Gastrocnemius medialis (tissue), 4 donors: ENCODE measurements at regions not wholly inside any gene's neighbourhood (a gene's known extent, or its start where the extent isn't known, plus 50 kb on each side); places are given as distances from the start of the nearest gene placed in this dataset.
"Not testable (repeated sequence)": the region's sequence is repeated elsewhere in the genome, so short reads cannot be mapped to it uniquely, and the experiment has no call there.

Experiments used
- ATAC-seq, 2 donors: fragments of 150-250 bp; one replicate each; pipeline ENCODE4 v1.9.1; 2016
- DNase-seq, 2 donors: peaks; one replicate each; pipeline ENCODE4 v3.0.0-alpha.2; 2019
- H3K27ac ChIP-seq, 4 donors: fragments of 200-600 bp; sonication (generic); 1 replicate in 1 of 4; 2 replicates in 3 of 4; pipeline ENCODE4 v1.5.1; 2016 to 2018; ENCODE audit warnings: mild to moderate bottlenecking in 2 of 4, moderate library complexity in 1 of 4
- H3K27me3 ChIP-seq, 3 donors: fragments of 200-600 bp; sonication (generic) in 2 of 3; 1 replicate in 1 of 3; 2 replicates in 2 of 3; pipeline versions ENCODE4 v1.5.1 to v1.6.0; 2016 to 2019; ENCODE audit warnings: mild to moderate bottlenecking in 1 of 3, moderate library complexity in 1 of 3
- H3K36me3 ChIP-seq, 2 donors: fragments of 200-600 bp; sonication (generic) in 1 of 2; one replicate each; pipeline ENCODE4 v1.5.1; 2017 to 2018
- H3K4me1 ChIP-seq, 2 donors: fragments of 200-600 bp; sonication (generic) in 1 of 2; one replicate each; pipeline ENCODE4 v1.5.1; 2016 to 2017; ENCODE audit warnings: mild to moderate bottlenecking in 2 of 2
- H3K4me3 ChIP-seq, 4 donors: fragments of 200-600 bp; sonication (generic) in 3 of 4; 1 replicate in 1 of 4; 2 replicates in 3 of 4; pipeline ENCODE4 v1.5.1; 2016 to 2019; ENCODE audit warnings: mild to moderate bottlenecking in 2 of 4
- H3K9me3 ChIP-seq, 3 donors: fragments of 200-600 bp; sonication (generic) in 2 of 3; 1 replicate in 1 of 3; 2 replicates in 2 of 3; pipeline ENCODE4 v1.5.1; 2016 to 2019
- POLR2A ChIP-seq, 2 donors: fragments of 450-650 bp; IDR thresholded peaks; one replicate each; pipeline ENCODE4 v1.6.1; 2017; ENCODE audit warnings: antibody characterized with exemption in 2 of 2, mild to moderate bottlenecking in 2 of 2, moderate library complexity in 2 of 2
- in situ Hi-C, 4 donors: fragments of 200-750 bp; cut with MboI; loops; one replicate each; pipeline versions ENCODE4 v1.15.0 to v1.8.0; 2017; ENCODE audit warnings: low sequenced_read_pairs in 4 of 4
- intact Hi-C: fragments of 100-400 bp; cut with DNase I; formaldehyde crosslinking; loops from one replicate; pipeline ENCODE4 v1.15.1; 2023; ENCODE audit warnings: low total_unique reads
- TF ChIP-seq, protein P1 (sequence below), 5 experiments: fragments of 450-650 bp in 3 of 5; fragments of 200-600 bp in 2 of 5; sonication (generic) in 2 of 5; IDR thresholded peaks in 4 of 5; conservative IDR thresholded peaks in 1 of 5; 1 replicate in 4 of 5; 2 replicates in 1 of 5; pipeline ENCODE4 v1.5.1; 2016 to 2019; ENCODE audit warnings: antibody characterized with exemption in 5 of 5, mild to moderate bottlenecking in 3 of 5, moderate library complexity in 3 of 5

DNA sequence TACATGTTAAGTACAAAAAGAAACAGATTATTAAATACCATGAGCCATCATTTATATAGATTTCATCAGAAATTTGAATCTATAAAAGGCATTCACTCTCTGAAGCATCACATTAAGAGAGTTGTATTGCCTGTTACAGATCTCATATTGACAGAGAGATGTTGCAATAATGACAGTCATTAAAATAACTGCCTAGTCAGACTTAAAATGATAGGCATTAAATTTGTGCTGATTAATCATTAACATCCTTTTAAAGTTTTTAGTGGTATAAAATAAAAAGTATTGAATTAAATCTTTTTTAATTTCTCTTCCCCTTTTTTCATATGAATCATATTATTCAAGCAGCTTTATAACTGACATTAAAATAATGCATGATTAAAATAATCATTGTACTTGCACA, 404.9 kb upstream of the FAM174A start:
- ATAC-seq: no peak
- in situ Hi-C loops (no loop called here), intact Hi-C loops (no loop called here)
- H3K27ac ChIP-seq: no peak overlapping the region
- no peaks in the 10 kb centered on the region for H3K36me3 ChIP-seq
- no peaks in the 10 kb centered on the region for H3K27me3 ChIP-seq
- no peak for DNase-seq
- H3K4me3 ChIP-seq: no peak overlapping the region
- TF ChIP-seq, protein P1, sequence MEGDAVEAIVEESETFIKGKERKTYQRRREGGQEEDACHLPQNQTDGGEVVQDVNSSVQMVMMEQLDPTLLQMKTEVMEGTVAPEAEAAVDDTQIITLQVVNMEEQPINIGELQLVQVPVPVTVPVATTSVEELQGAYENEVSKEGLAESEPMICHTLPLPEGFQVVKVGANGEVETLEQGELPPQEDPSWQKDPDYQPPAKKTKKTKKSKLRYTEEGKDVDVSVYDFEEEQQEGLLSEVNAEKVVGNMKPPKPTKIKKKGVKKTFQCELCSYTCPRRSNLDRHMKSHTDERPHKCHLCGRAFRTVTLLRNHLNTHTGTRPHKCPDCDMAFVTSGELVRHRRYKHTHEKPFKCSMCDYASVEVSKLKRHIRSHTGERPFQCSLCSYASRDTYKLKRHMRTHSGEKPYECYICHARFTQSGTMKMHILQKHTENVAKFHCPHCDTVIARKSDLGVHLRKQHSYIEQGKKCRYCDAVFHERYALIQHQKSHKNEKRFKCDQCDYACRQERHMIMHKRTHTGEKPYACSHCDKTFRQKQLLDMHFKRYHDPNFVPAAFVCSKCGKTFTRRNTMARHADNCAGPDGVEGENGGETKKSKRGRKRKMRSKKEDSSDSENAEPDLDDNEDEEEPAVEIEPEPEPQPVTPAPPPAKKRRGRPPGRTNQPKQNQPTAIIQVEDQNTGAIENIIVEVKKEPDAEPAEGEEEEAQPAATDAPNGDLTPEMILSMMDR (IDR thresholded peaks at IDR 0.05 in 4 of 5, conservative IDR thresholded peaks at IDR 0.05 in 1 of 5): no peak
- TF ChIP-seq POLR2A (IDR thresholded peaks at IDR 0.05): no peak
- H3K9me3 ChIP-seq: no peaks in the 10 kb centered on the region
- H3K4me1 ChIP-seq: no peaks in the 10 kb centered on the region

DNA sequence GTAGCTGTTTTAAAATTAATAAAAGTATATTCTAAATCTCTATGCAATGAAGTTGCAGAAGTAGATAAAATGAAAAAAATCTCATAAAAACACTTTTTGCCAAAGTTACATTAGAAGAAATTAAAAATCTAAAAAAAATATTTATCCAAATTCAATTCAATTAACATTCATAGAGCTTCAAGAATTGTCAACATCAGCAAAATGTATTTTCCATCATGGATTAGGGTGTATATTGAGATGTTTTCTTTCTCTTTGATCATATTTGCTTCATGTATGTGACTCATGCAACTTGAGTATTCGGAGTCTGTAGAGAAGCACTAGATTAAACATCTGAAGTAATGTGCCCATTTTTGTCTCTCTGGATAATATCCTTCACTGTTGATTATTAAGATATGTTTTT, 415.3 kb upstream of the FAM174A start:
- DNase-seq (no peak), ATAC-seq (no peak)
- Histone ChIP-seq H3K9me3 (no peaks in the 10 kb centered on the region), H3K27me3 (no peaks in the 10 kb centered on the region), H3K27ac (no peak overlapping the region), H3K36me3 (no peaks in the 10 kb centered on the region), H3K4me1 (no peaks in the 10 kb centered on the region), H3K4me3 (no peak overlapping the region)
- TF ChIP-seq, protein P1 (IDR thresholded peaks at IDR 0.05 in 4 of 5, conservative IDR thresholded peaks at IDR 0.05 in 1 of 5): no peak
- no peak for TF ChIP-seq POLR2A (IDR thresholded peaks at IDR 0.05)
- intact Hi-C loops: no loop called here
- in situ Hi-C loops: no loop called here

DNA sequence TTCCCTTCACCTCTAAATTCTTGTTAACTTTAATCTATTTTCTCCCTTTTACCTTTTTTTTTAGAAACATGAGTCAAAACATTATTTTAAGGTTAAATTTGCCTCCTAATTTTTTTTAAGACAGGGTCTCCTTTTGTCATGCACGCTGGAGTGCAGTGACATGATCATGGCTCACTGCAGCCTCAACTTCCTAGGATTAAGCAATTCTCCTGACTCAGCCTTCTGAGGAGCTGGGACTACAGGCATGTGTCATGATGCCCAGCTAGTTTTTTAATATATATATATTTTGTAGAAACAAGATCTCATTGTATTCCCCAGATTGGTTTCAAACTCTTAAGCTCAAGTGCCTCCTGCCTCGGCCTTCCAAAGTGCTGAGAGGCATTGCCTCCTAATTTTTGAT, 424.7 kb upstream of the FAM174A start:
- H3K36me3 ChIP-seq: no peaks in the 10 kb centered on the region
- H3K27me3 ChIP-seq: no peaks in the 10 kb centered on the region
- no peaks in the 10 kb centered on the region for H3K9me3 ChIP-seq
- no peak for ATAC-seq
- H3K4me3 ChIP-seq: no peak overlapping the region
- in situ Hi-C loops (no loop called here), intact Hi-C loops (no loop called here)
- TF ChIP-seq POLR2A (IDR thresholded peaks at IDR 0.05): no peak
- TF ChIP-seq, protein P1 (IDR thresholded peaks at IDR 0.05 in 4 of 5, conservative IDR thresholded peaks at IDR 0.05 in 1 of 5): no peak
- H3K4me1 ChIP-seq: no peaks in the 10 kb centered on the region
- no peak overlapping the region for H3K27ac ChIP-seq
- no peak for DNase-seq

DNA sequence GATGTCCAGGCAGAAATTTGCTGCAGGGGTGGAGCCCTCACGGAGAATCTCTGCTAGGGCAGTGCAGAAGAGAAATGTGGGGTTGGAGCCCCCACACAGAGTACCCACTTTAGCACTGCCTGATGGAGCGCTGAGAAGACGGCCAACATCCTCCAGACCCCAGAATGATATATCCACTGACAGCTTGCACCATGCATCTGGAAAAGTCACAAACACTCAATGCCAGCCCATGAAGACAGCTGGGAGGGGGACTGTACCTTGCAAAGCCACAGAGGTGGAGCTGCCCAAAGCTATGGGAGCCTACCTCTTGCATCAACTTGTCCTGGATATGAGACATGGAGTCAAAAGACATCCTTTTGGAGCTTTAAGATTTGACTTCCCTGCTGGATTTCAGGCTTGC, 426.3 kb upstream of the FAM174A start:
- TF ChIP-seq POLR2A (IDR thresholded peaks at IDR 0.05): no peak
- TF ChIP-seq, protein P1 (IDR thresholded peaks at IDR 0.05 in 4 of 5, conservative IDR thresholded peaks at IDR 0.05 in 1 of 5): no peak
- no peaks in the 10 kb centered on the region for H3K27me3 ChIP-seq
- in situ Hi-C loops (no loop called here), intact Hi-C loops (no loop called here)
- no peak overlapping the region for H3K4me3 ChIP-seq
- no peaks in the 10 kb centered on the region for H3K9me3 ChIP-seq
- no peak for DNase-seq
- no peak for ATAC-seq
- no peak overlapping the region for H3K27ac ChIP-seq
- H3K36me3 ChIP-seq: no peaks in the 10 kb centered on the region
- H3K4me1 ChIP-seq: no peaks in the 10 kb centered on the region

DNA sequence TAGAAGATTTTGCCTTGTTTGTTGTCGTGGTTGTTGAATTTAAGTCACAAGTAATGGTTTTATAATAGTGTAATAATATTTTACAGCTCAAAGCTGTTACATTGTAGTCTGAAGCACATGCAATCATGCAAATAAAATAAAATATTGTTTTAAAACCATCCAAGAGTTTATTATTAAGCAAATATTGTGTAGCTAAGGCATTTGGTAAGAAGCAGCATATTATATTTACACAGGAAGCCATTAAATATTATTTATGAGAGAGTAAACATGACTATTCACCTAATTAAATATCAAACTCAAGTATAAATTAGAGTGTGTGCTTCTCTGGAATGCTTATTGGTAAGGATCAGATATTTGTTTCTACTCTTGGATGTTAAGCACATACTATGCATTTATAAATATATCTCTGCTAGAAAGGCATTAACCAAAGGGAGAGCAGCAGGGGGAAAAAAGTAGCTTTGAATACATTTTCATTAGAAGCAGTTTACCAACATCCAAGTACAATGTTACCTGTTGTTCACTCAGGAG, 431.5 kb upstream of the FAM174A start:
- H3K36me3 ChIP-seq, DNase-seq, ATAC-seq, H3K9me3 ChIP-seq, H3K27ac ChIP-seq, intact Hi-C loops, in situ Hi-C loops, H3K4me3 ChIP-seq, H3K4me1 ChIP-seq, H3K27me3 ChIP-seq: not testable (repeated sequence)

DNA sequence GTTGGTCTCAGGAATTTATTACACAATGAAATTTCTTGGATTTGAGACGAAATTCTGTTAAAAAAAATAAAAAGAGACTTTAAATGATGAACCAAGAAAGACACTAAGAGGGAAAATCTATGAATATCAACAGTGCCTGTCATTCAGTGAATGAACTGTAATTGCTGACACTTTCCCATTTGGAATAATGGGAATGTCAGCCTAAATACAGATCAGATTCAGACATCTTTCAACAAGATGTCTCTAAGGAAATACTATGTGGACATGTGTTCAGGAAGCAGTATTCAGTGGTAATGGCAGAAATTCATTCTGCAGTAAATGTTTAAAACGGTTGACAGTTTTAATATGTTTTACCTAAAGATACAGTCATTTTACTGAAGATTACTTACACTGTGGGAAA, 433.7 kb upstream of the FAM174A start:
- H3K36me3 ChIP-seq, H3K27ac ChIP-seq, DNase-seq, H3K4me1 ChIP-seq, intact Hi-C loops, H3K4me3 ChIP-seq, in situ Hi-C loops, H3K27me3 ChIP-seq, H3K9me3 ChIP-seq, ATAC-seq: not testable (repeated sequence)

DNA sequence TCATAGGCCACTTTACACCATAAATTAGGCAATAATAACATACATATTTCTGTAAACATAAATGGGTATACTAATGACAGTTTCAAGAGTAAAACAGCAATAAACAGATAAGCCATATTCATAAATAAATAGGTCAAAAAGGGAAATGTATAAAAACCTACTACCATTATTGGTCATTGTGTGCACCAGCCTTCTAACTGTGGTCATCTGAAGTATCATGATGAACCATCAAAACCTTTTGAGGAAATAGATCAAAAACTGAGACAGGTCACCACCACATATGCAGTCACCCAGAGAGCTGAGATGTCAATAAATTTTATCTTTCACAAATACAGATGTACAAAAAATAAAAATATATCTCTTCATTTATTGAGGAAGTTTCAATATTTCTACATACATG, 438.8 kb upstream of the FAM174A start:
- H3K9me3 ChIP-seq, H3K27me3 ChIP-seq, ATAC-seq, H3K36me3 ChIP-seq, H3K4me3 ChIP-seq, DNase-seq, in situ Hi-C loops, H3K4me1 ChIP-seq, intact Hi-C loops, H3K27ac ChIP-seq: not testable (repeated sequence)

DNA sequence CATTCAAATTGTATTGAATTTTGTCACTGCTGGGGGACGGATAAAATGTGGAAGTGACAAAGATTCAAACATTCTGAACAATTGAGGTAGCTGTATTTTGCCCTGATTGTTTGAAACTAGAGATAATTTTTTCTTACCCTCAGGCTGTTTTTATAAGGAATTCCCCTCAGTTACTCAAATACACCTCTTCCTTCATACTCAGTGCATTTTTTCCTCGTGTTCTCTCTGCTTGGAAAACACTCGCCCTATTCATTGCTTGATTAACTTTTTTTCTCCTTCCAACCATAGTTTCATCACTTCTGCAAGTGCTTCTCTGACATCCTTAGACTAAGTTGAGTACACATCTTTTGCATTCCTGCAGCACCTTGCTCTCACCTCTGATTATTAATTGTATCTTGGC, 454.5 kb upstream of the FAM174A start:
- H3K36me3 ChIP-seq, H3K27ac ChIP-seq, DNase-seq, intact Hi-C loops, H3K4me1 ChIP-seq, H3K4me3 ChIP-seq, H3K27me3 ChIP-seq, in situ Hi-C loops, H3K9me3 ChIP-seq, ATAC-seq: not testable (repeated sequence)
